Activated T-helper 1 cell treated with anti-CD3 and anti-CD28 coated beads, Interleukin-12 subunit alpha, Interleukin-12 subunit beta, Interleukin-2, Interleukin-4 antibody, amounts not matched to agents 30 ng/mL and 10 ng/mL and 1 ng/mL, durations not matched to agents 14 hours and 24 hours and 36 hours (primary cell): ENCODE measurements at regions not wholly inside any gene's neighbourhood (a gene's known extent, or its start where the extent isn't known, plus 50 kb on each side); places are given as distances from the start of the nearest gene placed in this dataset.

Experiments
- DNase-seq: peaks from one replicate; pipeline ENCODE4 v3.0.0; 2021; ENCODE audit warnings: low spot score
- H3K27ac Mint-ChIP-seq: one replicate; pipeline ENCODE4 v1.8.0; 2021; ENCODE audit warnings: mild to moderate bottlenecking, mixed read lengths
- H3K27me3 Mint-ChIP-seq: one replicate; pipeline ENCODE4 v1.8.0; 2022; ENCODE audit warnings: mild to moderate bottlenecking, moderate library complexity, mixed read lengths; ENCODE audit not compliant: insufficient read depth
- H3K36me3 Mint-ChIP-seq: one replicate; pipeline ENCODE4 v1.8.0; 2021; ENCODE audit warnings: low read depth, mixed read lengths
- H3K4me1 Mint-ChIP-seq: one replicate; pipeline ENCODE4 v1.8.0; 2021; ENCODE audit warnings: low read depth, mixed read lengths
- H3K4me3 Mint-ChIP-seq: one replicate; pipeline ENCODE4 v1.8.0; 2021; ENCODE audit warnings: mild to moderate bottlenecking, moderate library complexity, mixed read lengths
- H3K9me3 Mint-ChIP-seq: one replicate; pipeline ENCODE4 v1.8.0; 2021; ENCODE audit warnings: mixed read lengths
- intact Hi-C: fragments of 100-400 bp; cut with micrococcal nuclease; formaldehyde crosslinking; loops from one replicate; pipeline ENCODE4 v1.15.1; 2024

DNA sequence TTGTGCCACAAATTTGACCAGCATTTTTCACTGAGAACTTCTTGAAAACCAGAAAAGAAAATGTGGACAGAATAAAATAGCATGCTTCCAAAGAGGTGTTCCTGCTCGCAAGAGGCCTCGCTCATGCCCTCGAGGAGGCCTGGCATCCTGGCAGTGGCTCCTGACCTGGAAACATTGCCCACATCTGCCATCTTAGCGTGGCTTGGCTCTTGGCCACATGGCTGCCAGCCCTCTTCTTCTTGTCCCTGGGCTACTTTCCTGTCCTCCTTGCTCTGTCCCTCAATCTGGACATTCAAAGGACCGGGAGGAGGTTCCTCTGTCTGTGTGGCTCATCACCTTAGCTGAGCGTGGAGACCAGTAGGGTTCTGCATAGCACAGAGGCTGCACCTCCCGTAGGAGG is 131.6 kb upstream of the TMEM72 start:
- DNase-seq, result no peak
- Mint-ChIP-seq H3K27me3 (peaks cover 4% of the 10 kb centered on the region), H3K27ac (no peak overlapping the region), H3K4me3 (no peak overlapping the region), H3K4me1 (no peaks in the 10 kb centered on the region), H3K36me3 (no peaks in the 10 kb centered on the region), H3K9me3 (no peaks in the 10 kb centered on the region)
- intact Hi-C loops, result no loop called here

DNA sequence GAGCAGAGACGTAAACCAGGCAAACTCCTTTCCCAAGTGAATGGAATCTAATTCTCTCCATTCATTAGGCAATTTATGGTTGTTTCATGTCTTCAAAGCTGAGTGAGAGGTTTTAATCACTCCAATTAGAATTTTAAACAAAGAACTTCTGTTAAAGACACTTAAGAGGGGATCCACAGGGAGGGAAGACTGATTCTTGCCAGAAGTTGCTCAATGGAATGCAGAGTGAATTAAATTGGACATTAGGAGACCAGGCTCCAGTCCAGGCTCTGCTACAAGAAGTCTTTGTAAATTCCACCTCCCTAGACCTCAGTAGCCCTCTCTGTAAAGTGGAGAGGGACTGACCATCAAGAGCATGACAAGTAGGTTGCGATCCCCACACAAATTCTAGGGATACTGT is 130.7 kb upstream of the TMEM72 start:
- no peaks in the 10 kb centered on the region for H3K9me3 Mint-ChIP-seq
- no peak overlapping the region for H3K27ac Mint-ChIP-seq
- no peak overlapping the region for H3K4me3 Mint-ChIP-seq
- intact Hi-C loops, result no loop called here
- no peak for DNase-seq
- H3K4me1 Mint-ChIP-seq, result no peaks in the 10 kb centered on the region
- no peaks in the 10 kb centered on the region for H3K36me3 Mint-ChIP-seq
- H3K27me3 Mint-ChIP-seq, result peaks cover 4% of the 10 kb centered on the region

DNA sequence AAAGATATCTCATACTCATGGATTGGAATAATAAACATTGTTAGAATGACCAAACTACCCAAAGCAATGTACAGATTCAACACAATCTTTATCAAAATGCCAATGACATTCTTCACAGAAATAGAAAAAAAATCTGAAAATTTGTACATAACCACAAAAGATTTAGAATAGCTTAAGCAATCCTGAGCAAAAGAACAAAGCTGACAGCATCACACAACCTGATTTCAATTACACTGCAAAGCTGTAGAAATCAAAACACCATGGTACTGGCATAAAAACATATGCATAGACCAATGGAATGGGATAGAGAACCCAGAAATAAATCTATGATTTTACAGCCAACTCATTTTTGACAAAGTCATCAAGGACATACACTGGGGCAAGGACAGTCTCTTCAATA is 130.0 kb upstream of the TMEM72 start:
- H3K27me3 Mint-ChIP-seq, result peaks cover 4% of the 10 kb centered on the region
- H3K4me3 Mint-ChIP-seq, result no peak overlapping the region
- no peak for DNase-seq
- H3K27ac Mint-ChIP-seq, result no peak overlapping the region
- no peaks in the 10 kb centered on the region for H3K36me3 Mint-ChIP-seq
- intact Hi-C loops, result no loop called here
- H3K9me3 Mint-ChIP-seq, result no peaks in the 10 kb centered on the region
- no peaks in the 10 kb centered on the region for H3K4me1 Mint-ChIP-seq

DNA sequence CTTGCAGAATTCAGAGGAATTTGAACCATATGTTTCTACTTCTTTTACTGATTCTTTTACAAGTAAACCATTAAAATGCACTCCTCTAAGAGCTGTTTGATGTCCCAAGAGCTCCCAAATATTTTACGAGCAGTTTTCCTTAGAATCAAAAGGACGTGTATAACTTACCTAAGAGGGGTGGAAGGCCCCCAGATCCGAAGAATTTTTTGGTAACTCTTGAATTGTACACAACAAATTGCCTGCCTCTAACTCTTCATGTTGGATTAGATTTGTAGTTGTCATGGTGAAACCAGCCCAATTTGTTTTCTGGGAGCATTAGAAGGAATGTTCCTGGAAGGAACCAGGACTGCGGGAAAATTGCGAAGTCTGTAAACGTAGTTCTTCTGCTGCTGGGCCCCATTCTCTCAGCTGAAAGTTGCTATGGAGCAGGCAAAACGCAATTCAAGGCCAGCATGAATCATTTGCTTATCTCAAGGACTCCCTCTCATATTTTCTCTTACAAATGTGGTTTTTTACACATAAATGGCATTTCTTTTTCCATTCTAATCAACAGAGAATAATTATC is 124.8 kb upstream of the TMEM72 start:
- H3K27ac Mint-ChIP-seq, result no peak overlapping the region
- peaks cover 4% of the 10 kb centered on the region for H3K27me3 Mint-ChIP-seq
- no peaks in the 10 kb centered on the region for H3K9me3 Mint-ChIP-seq
- H3K4me1 Mint-ChIP-seq, result no peaks in the 10 kb centered on the region
- no peaks in the 10 kb centered on the region for H3K36me3 Mint-ChIP-seq
- H3K4me3 Mint-ChIP-seq, result no peak overlapping the region
- DNase-seq, result no peak
- intact Hi-C loops, result no loop called here

DNA sequence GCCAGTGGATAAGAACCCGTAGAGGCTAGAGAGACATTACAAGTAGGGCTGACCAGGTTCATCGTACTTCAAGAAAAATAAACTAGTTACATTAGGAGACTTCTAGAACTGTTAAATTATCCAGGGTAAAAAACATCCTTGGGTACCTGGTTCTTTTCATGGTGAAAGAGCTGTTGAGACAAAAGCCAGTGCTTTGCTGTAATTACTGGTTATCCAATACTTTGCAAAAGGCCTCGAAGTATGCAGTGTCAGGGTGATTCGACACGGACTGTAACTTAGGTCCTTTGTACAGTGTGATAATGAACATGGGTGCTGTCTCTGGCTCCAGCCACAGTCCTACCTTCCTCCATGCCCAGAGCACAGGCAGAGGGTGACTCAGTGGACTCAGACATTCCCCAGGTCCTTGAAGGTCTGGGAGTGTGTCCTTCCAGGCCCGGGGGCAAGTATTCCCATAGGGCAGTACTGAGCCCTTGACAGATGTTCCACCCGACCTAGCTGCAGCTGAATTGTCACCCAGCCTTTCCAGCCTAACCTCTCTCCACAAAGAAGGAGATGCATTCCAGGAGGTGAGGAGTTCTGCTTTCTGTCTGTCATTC is 123.6 kb upstream of the TMEM72 start:
- intact Hi-C loops, result no loop called here
- Mint-ChIP-seq H3K27me3 (peaks cover 2% of the 10 kb centered on the region), H3K9me3 (no peaks in the 10 kb centered on the region), H3K4me3 (no peak overlapping the region), H3K36me3 (no peaks in the 10 kb centered on the region), H3K27ac (no peak overlapping the region), H3K4me1 (no peaks in the 10 kb centered on the region)
- no peak for DNase-seq

DNA sequence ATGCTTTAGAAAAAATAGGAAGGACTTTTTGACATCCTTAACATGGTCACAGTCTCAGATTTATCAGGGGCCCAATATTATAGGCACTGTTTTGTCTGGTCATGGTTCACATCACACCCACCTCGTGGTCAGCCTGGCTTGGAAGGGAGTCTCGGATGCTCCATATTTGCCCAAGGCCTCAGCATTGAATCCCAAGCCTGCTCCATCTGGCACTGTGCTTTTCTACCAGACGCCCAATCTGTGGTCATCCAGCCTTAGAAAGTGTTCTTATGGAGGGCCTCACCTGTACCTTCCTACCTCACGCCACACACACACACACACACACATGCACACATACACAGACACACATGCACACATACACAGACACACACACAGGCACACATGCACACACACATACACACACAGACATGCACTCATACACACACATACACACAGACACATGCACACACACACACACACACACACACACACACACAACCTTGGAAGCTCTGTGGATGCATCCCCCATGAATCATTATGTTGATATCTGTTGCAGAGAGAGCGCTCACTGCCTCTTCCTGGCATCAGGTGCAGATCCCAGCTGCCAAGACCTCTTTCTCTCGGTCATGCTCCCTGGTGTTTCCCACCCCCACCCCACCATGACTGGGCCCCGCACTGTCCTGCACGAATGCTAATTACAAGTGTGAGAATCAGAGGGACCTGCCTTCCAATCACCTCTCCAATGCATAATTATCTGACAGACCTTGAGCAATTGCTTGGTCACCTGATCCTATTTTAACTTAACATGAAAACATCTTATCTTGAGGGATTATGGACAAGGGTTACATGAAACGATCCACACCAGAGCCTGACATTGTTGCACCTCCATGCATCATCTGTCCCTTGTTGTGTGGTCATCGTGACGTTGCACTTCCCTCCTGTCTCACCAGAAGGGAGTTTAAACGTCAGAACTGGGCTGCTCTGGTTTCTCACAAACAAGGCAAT is 122.7 kb upstream of the TMEM72 start:
- no peak overlapping the region for H3K4me3 Mint-ChIP-seq
- H3K27ac Mint-ChIP-seq, result no peak overlapping the region
- intact Hi-C loops, result no loop called here
- no peaks in the 10 kb centered on the region for H3K27me3 Mint-ChIP-seq
- H3K9me3 Mint-ChIP-seq, result no peaks in the 10 kb centered on the region
- no peaks in the 10 kb centered on the region for H3K4me1 Mint-ChIP-seq
- no peak for DNase-seq
- no peaks in the 10 kb centered on the region for H3K36me3 Mint-ChIP-seq

DNA sequence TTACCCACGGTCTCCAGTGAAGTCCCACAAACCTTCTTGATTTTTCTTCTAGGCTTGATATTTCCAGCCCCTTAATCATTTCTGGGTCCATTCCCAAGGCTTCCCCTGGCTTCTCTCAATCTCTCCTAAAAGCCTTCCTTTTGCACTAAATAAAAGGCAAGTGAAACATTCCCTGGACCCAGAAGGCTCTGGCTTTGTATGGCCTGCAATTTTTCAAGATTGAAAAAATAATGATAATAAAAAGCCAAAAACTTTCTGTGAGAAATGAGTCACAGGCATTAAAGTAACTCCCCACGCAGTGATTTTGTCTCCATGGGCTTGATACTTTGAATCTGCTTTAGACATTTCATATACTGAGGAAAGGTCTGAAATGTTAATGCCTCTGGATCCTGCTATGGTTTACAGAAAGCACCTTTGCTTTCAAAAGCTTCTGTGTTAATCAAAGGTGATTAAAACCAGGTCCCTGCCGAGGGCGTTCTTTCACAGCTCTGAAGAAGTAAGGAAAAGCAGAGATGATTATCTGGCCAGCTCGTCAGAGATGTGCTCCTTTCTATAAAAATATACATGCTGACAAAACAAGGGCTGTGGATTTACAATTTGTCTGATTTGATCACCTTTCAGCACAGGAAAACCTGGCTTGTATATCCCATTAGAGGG is 118.9 kb upstream of the TMEM72 start:
- intact Hi-C loops, result no loop called here
- DNase-seq, result no peak
- no peaks in the 10 kb centered on the region for H3K4me1 Mint-ChIP-seq
- no peak overlapping the region for H3K27ac Mint-ChIP-seq
- no peaks in the 10 kb centered on the region for H3K9me3 Mint-ChIP-seq
- H3K27me3 Mint-ChIP-seq, result peaks cover 2% of the 10 kb centered on the region
- no peak overlapping the region for H3K4me3 Mint-ChIP-seq
- no peaks in the 10 kb centered on the region for H3K36me3 Mint-ChIP-seq

DNA sequence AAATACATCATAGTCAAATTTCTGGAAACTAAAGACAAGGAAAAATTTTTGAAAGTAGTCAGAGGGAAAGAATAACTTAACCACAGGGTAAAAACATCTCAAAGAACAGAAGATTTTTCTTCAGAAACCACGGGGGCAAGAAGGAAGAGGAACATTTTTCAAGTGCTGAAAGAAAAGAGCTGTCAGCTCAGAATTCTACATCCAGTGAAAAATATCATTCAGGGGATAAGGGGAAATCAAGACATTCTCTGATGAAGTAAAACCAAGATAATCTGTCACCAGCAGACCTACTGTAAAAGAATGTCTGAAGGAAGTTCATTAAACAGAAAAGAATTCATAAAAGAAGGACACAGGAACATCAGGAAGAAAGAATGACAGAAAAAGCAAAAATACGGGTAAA is 111.2 kb upstream of the TMEM72 start:
- Mint-ChIP-seq H3K4me1 (no peaks in the 10 kb centered on the region), H3K9me3 (no peaks in the 10 kb centered on the region), H3K4me3 (no peak overlapping the region), H3K27me3 (peaks cover 12% of the 10 kb centered on the region), H3K36me3 (no peaks in the 10 kb centered on the region), H3K27ac (no peak overlapping the region)
- intact Hi-C loops, result no loop called here
- DNase-seq, result no peak

DNA sequence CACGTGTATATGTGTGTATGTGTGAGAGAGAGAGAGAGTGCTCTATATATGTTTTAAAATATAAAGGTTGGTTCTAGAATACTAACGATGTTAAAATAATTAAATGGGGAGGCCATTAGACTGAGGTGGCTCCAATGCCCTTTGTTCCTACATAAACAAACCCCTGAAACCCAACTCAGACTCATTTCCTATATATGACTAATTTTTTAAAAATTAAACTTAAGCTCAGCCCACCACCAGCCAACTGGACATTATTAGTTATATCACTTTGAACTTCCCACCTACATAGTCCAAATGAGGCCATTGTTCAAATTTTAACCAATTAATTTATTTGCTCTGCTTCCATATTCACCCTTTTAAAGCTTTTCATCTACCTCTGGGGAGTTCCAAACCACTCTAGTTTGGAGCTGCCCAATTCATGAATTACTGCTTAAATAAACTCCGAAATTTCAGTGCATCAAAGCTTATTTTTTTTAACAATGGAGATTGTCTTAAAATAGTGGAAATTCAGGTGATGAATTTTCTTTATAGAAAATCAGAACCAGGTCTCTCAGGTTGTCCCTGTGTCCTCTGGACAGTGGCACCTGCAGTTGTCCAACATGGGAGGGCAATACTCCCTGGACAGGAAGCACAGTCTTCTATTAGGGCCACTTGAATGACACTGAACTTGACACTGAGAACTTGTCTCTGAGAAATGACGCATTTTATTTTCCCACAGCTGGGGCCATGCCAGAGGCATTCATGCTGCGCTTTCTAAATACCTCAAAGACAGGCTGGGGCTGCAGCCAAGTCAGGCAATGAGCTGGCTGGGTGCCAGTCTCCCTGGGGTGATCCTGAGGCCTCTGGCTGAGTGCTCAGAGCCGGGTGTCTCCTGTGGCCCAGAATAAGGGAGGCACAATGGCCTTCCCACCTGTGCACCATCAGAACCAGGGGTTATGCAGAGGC is 109.5 kb upstream of the TMEM72 start:
- H3K27ac Mint-ChIP-seq, result no peak overlapping the region
- H3K4me1 Mint-ChIP-seq, result no peaks in the 10 kb centered on the region
- H3K9me3 Mint-ChIP-seq, result no peaks in the 10 kb centered on the region
- no peak for DNase-seq
- H3K36me3 Mint-ChIP-seq, result no peaks in the 10 kb centered on the region
- intact Hi-C loops, result no loop called here
- H3K4me3 Mint-ChIP-seq, result no peak overlapping the region
- H3K27me3 Mint-ChIP-seq, result peaks cover 11% of the 10 kb centered on the region

DNA sequence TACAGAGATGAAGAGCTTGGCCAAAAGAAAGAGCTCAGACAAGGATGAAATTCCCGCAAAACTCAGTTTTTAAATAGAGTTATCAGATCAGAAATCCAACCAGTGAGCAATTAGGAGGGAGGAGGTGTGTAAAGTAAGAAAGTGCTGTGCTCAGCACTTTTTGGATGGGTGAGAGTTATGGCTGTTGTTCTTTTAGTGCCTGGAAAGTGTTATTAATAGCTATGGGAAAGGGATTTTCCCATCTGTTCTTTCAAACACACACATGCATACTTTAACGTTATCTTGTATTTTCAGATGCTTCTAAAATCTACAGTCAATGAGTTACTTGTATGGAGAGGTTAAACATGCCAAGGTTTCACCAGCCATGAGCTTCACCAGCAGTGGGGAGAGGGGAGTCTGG is 107.3 kb upstream of the TMEM72 start:
- DNase-seq, result no peak
- intact Hi-C loops, result no loop called here
- no peaks in the 10 kb centered on the region for H3K36me3 Mint-ChIP-seq
- H3K9me3 Mint-ChIP-seq, result no peaks in the 10 kb centered on the region
- peaks cover 7% of the 10 kb centered on the region for H3K27me3 Mint-ChIP-seq
- no peak overlapping the region for H3K27ac Mint-ChIP-seq
- H3K4me1 Mint-ChIP-seq, result no peaks in the 10 kb centered on the region
- H3K4me3 Mint-ChIP-seq, result no peak overlapping the region

DNA sequence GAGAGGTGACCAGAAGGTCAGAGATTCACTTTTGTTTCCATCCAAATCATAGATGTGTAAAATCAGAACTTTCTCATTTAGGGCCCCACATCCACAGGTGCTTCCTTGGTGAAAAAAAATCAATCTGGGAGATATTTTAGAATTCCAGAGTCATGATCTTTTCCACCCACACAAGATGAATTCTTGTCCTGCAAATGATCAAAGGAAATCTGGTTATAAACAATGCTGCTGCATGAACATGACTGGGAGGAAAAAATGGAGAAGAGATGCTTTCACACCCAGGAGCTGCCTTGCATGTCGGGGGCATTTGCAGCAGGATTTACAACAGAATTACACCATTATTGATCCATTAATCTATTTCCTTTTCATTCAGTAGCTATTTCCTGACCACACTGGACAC is 106.5 kb upstream of the TMEM72 start:
- no peaks in the 10 kb centered on the region for H3K4me1 Mint-ChIP-seq
- H3K9me3 Mint-ChIP-seq, result no peaks in the 10 kb centered on the region
- no peak for DNase-seq
- no peak overlapping the region for H3K4me3 Mint-ChIP-seq
- no peak overlapping the region for H3K27ac Mint-ChIP-seq
- no peaks in the 10 kb centered on the region for H3K36me3 Mint-ChIP-seq
- peaks cover 7% of the 10 kb centered on the region for H3K27me3 Mint-ChIP-seq
- intact Hi-C loops, result no loop called here

DNA sequence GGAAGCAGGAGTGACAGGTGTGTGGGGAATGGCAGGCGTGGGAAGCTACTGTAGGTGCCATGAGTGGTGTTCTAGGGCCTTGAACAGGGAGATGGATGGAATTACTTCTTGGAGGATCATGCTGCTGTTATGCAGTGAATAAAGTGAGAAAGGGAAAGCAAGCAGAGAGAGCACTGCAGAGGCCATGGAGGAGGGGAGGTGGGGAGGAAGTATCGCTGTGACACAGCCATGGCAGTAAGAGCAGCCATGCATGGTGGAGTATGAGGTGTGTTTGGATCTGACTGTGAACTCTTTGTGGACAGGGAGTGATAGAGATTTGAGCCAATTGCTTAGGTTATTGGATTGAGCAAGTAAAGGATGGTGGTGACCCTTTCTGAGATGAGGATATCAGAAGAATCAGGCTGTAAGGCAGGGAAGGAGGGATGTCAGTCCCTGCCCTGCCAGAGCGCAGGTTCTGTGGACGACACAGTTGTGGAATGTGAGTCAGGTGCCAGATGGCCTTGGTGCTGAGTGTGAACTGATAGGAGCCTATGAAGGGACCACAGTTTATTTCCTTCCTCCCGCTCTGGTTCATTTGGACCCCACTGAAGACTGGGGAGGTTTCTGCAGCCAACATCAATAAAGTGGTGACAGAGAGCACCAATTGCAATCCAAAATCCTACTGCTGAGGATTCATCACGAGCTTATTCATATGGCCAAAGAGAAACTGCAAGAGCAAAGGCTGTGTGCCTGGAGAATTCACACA is 105.5 kb upstream of the TMEM72 start:
- H3K4me3 Mint-ChIP-seq, result no peak overlapping the region
- no peaks in the 10 kb centered on the region for H3K9me3 Mint-ChIP-seq
- no peaks in the 10 kb centered on the region for H3K4me1 Mint-ChIP-seq
- H3K36me3 Mint-ChIP-seq, result no peaks in the 10 kb centered on the region
- no peak for DNase-seq
- H3K27ac Mint-ChIP-seq, result no peak overlapping the region
- peaks cover under 1% of the 10 kb centered on the region for H3K27me3 Mint-ChIP-seq
- intact Hi-C loops, result no loop called here
